Breast epithelium (tissue), 4 donors: ENCODE measurements at regions not wholly inside any gene's neighbourhood (a gene's known extent, or its start where the extent isn't known, plus 50 kb on each side); places are given as distances from the start of the nearest gene placed in this dataset.

Source experiments
- DNase-seq, 2 donors: peaks; one replicate each; pipeline ENCODE4 v3.0.0-alpha.2; 2019; ENCODE audit warnings: low spot score in 2 of 2
- H3K27ac ChIP-seq, 2 donors: fragments of 200-600 bp; sonication (generic) in 1 of 2; one replicate each; pipeline ENCODE4 v1.5.1; 2016 to 2019; ENCODE audit warnings: mild to moderate bottlenecking in 1 of 2
- H3K27me3 ChIP-seq, 2 donors: fragments of 200-600 bp; sonication (generic) in 1 of 2; one replicate each; pipeline versions ENCODE4 v1.5.1 to v1.6.0; 2017 to 2019; ENCODE audit warnings: control low read depth in 1 of 2, mild to moderate bottlenecking in 1 of 2
- H3K36me3 ChIP-seq: fragments of 200-600 bp; one replicate; pipeline ENCODE4 v1.5.1; 2019
- H3K4me1 ChIP-seq, 2 donors: fragments of 200-600 bp; sonication (generic); one replicate each; pipeline ENCODE4 v1.5.1; 2016 to 2019; ENCODE audit warnings: control low read depth in 1 of 2
- H3K4me3 ChIP-seq, 3 donors: fragments of 200-600 bp; sonication (generic); 1 replicate in 2 of 3; 2 replicates in 1 of 3; pipeline ENCODE4 v1.5.1; 2016 to 2019; ENCODE audit warnings: mild to moderate bottlenecking in 3 of 3, moderate library complexity in 2 of 3
- H3K9me3 ChIP-seq, 2 donors: fragments of 200-600 bp; sonication (generic) in 1 of 2; one replicate each; pipeline ENCODE4 v1.5.1; 2016 to 2019; ENCODE audit warnings: control low read depth in 1 of 2
- POLR2A ChIP-seq: fragments of 450-650 bp; IDR thresholded peaks from one replicate; pipeline ENCODE4 v1.6.1; 2016; ENCODE audit warnings: antibody characterized with exemption, mild to moderate bottlenecking, moderate library complexity
- POLR2AphosphoS5 ChIP-seq, 3 donors: sonication (generic); formaldehyde crosslinking; IDR thresholded peaks; one replicate each; pipeline ENCODE4 v1.6.1; 2017; ENCODE audit warnings: antibody characterized with exemption in 3 of 3
- intact Hi-C: fragments of 100-400 bp; cut with DNase I; formaldehyde crosslinking; loops from one replicate; pipeline ENCODE4 v1.15.1; 2023; ENCODE audit warnings: low total_unique reads
- TF ChIP-seq, protein P1 (sequence below), 3 donors: fragments of 450-650 bp; IDR thresholded peaks; one replicate each; pipeline ENCODE4 v1.5.1; 2016 to 2017; ENCODE audit warnings: antibody characterized with exemption in 3 of 3, mild to moderate bottlenecking in 3 of 3, moderate library complexity in 3 of 3

DNA sequence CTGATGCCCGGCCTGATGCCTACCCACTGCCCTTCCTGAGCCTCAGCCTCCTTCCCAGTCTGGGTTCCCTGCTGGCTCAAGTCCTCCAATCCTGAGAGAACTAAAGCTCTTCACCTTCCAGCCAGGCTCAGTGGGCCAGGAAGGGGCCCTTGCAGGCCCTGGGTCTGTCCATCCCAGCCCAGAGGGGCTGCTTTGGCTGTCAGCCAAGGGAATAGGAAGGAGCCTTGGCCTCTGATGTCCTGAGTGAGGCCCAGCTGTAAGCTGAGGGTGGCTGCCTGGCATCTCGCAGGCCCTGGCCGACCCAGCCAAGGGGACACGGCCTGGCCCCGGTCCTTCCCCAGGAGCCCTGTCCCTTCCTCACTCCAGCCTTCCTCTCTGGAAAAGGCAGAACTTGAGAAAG lies 83.4 kb downstream of the DHCR7 start:
- intact Hi-C loops, result no loop called here
- TF ChIP-seq, protein P1, sequence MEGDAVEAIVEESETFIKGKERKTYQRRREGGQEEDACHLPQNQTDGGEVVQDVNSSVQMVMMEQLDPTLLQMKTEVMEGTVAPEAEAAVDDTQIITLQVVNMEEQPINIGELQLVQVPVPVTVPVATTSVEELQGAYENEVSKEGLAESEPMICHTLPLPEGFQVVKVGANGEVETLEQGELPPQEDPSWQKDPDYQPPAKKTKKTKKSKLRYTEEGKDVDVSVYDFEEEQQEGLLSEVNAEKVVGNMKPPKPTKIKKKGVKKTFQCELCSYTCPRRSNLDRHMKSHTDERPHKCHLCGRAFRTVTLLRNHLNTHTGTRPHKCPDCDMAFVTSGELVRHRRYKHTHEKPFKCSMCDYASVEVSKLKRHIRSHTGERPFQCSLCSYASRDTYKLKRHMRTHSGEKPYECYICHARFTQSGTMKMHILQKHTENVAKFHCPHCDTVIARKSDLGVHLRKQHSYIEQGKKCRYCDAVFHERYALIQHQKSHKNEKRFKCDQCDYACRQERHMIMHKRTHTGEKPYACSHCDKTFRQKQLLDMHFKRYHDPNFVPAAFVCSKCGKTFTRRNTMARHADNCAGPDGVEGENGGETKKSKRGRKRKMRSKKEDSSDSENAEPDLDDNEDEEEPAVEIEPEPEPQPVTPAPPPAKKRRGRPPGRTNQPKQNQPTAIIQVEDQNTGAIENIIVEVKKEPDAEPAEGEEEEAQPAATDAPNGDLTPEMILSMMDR (IDR thresholded peaks at IDR 0.05), result no peak
- TF ChIP-seq POLR2AphosphoS5 (IDR thresholded peaks at IDR 0.05) (no peak), POLR2A (no peak)
- Histone ChIP-seq H3K9me3 (no peaks in the 10 kb centered on the region), H3K4me1 (no peaks in the 10 kb centered on the region), H3K36me3 (no peaks in the 10 kb centered on the region), H3K27me3 (peaks cover 0 to 7% of the 10 kb centered on the region in 2 donors), H3K4me3 (no peak overlapping the region), H3K27ac (no peak overlapping the region)
- no peak for DNase-seq

DNA sequence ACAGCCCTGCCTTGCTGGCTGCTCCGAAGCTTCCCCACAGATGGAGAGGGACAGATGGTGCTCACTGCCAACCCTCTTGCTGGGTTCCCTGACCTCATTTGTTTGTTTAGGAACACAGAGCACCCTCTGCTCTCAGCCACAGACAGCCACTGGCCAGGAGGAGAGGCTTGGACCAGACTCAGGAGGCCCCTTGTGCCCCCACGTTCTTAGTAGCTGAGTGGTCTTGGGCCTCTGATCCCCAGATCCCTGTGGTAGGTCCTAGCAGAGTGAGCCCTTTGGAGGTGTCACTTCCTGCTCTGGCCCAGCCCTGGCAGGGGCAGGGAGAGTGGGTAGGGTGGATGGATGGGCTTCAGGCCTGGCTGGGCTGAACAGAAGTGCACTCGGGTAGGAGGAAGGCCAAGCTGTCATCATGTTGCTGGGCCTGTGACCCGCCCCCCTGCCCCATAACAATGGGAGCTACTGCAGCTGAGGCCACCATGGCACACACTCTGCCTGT lies 84.0 kb downstream of the DHCR7 start:
- peaks cover 0 to 7% of the 10 kb centered on the region in 2 donors for H3K27me3 ChIP-seq
- H3K36me3 ChIP-seq, result no peaks in the 10 kb centered on the region
- TF ChIP-seq, protein P1 (IDR thresholded peaks at IDR 0.05), result no peak
- TF ChIP-seq POLR2A (no peak), POLR2AphosphoS5 (IDR thresholded peaks at IDR 0.05) (no peak)
- H3K27ac ChIP-seq, result no peak overlapping the region
- intact Hi-C loops, result no loop called here
- no peaks in the 10 kb centered on the region for H3K4me1 ChIP-seq
- DNase-seq, result no peak
- no peaks in the 10 kb centered on the region for H3K9me3 ChIP-seq
- no peak overlapping the region for H3K4me3 ChIP-seq

DNA sequence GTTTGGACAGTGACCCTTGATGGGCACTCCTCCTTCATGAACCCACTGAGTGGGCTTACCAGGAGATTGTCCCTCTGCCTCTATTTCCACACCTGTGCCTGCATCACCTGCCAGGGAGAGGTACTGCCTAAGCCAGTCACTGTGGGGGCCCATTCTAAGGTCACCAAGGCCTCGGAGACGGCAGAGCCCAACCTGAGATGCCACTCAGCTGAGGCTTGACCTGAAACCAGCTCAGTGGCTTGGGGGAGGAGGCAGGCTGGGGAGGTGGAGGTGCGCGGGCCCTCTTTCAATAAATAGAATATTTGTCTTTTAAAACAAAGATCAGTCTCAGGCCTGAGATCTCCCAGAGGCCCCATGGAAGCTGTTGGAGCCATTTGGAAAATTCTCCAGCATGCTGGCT lies 84.5 kb downstream of the DHCR7 start:
- H3K27me3 ChIP-seq, result peaks cover 0 to 7% of the 10 kb centered on the region in 2 donors
- no peak overlapping the region for H3K4me3 ChIP-seq
- intact Hi-C loops, result no loop called here
- TF ChIP-seq POLR2A (no peak), POLR2AphosphoS5 (IDR thresholded peaks at IDR 0.05) (no peak)
- TF ChIP-seq, protein P1 (IDR thresholded peaks at IDR 0.05), result no peak
- H3K4me1 ChIP-seq, result no peaks in the 10 kb centered on the region
- no peak for DNase-seq
- no peaks in the 10 kb centered on the region for H3K36me3 ChIP-seq
- no peaks in the 10 kb centered on the region for H3K9me3 ChIP-seq
- H3K27ac ChIP-seq, result no peak overlapping the region

DNA sequence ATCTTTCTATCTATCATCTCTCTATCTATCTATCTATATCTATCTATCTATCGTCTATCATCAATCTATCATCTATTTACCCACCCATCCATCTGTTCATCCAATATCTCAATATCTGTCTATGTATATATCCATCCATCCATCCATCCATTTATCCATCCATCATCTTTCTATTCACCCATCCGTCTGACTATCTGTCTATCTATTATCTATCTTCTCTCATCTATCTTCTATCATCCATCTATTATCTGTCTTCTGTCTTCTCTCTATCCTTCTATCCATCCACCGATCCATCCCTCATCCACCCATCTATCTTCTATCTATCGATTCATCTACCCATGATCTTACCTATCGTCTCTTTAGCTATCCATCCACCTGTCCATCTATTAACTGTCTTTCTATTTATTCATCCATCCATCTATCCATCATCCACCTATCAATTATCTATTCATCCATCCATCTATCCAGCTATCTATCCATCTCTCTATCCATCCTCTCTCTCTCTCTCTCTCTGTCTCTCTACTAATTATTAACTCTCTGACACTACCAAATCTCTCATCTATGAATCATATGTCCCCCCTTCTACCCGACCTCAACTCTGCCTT lies 89.1 kb downstream of the DHCR7 start:
- no peak overlapping the region for H3K4me3 ChIP-seq
- H3K27me3 ChIP-seq, result no peaks in the 10 kb centered on the region
- H3K4me1 ChIP-seq, result no peaks in the 10 kb centered on the region
- no peak overlapping the region for H3K27ac ChIP-seq
- DNase-seq, result no peak
- H3K9me3 ChIP-seq, result no peaks in the 10 kb centered on the region
- intact Hi-C loops, result no loop called here
- TF ChIP-seq, protein P1 (IDR thresholded peaks at IDR 0.05), result no peak
- TF ChIP-seq POLR2AphosphoS5 (IDR thresholded peaks at IDR 0.05) (no peak), POLR2A (no peak)
- H3K36me3 ChIP-seq, result no peaks in the 10 kb centered on the region

DNA sequence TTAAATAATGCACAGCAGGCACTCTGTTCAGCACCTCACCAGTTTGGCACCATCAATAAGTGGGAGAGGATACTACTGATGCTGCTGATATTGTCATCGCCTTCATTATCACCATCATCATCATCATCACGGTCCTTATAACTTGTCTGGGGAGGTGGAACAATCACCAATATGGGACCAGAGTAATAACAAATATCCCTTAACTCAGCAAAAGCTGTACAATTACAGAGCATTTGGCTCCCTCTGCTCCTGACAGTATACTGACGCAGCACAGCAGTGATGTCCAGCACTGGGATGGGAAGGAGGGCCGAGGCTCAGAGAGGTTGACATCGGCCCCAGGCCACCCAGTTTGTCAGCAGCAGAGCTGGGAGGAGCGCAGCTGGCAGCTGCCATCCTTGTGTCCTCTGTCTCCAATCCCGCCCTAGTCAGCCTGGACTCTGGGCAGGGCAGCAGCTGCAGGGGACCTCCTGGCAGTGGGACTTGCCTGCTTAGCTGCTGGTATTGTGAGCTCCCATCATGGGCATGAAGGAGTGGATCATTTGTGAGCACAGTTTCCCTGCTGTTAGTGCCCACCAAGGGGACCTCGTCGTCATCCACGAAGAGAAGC lies 90.0 kb downstream of the DHCR7 start:
- DNase-seq, result no peak
- Histone ChIP-seq H3K36me3 (no peaks in the 10 kb centered on the region), H3K27me3 (no peaks in the 10 kb centered on the region), H3K4me3 (no peak overlapping the region), H3K4me1 (no peaks in the 10 kb centered on the region), H3K9me3 (no peaks in the 10 kb centered on the region), H3K27ac (no peak overlapping the region)
- TF ChIP-seq, protein P1 (IDR thresholded peaks at IDR 0.05), result no peak
- TF ChIP-seq POLR2A (no peak), POLR2AphosphoS5 (IDR thresholded peaks at IDR 0.05) (no peak)
- intact Hi-C loops, result no loop called here
